ENCODE measurements at regions not wholly inside any gene's neighbourhood (a gene's known extent, or its start where the extent isn't known, plus 50 kb on each side); places are given as distances from the start of the nearest gene placed in this dataset.
"Not testable (repeated sequence)": the region's sequence is repeated elsewhere in the genome, so short reads cannot be mapped to it uniquely, and the experiment has no call there.

DNA sequence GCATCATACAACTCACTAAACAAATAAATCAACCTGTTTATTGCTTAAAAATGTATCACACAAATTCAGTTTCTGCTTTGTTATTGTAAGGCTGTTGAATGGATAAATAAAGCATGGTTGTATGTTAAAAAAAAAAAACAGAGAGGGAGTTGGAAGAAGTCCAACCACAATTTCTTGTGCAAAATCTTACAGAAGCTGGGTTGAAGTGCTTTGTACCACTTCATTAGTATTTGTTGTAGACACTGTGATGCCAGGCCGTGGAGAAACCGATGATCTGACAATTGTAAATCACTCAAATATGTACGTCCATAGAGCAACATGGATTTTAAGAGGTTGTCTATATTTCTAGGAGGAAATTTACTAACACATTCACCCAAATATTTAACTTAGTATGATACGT, 132.6 kb upstream of the MXRA5 start:
- H3K36me3 ChIP-seq (ENCODE audit: control insufficient read depth in 2 of 2, insufficient read depth in 1 of 2, low read length in 2 of 2), result no peaks in the 10 kb centered on the region
- H3K4me1 ChIP-seq (ENCODE audit: control insufficient read depth, insufficient read depth, low read length), result no peaks in the 10 kb centered on the region
- H3K4me3 ChIP-seq (ENCODE audit: low read depth, low read length), result no peak overlapping the region
- CTCF ChIA-PET, result no interaction called here
- POLR2A ChIA-PET, result no interaction called here
- H3K27ac ChIP-seq (ENCODE audit: extremely low read depth, low read depth, low read length), result no peak overlapping the region
- no peaks in the 10 kb centered on the region for H3K9me3 ChIP-seq (ENCODE audit: control insufficient read depth, insufficient read depth, low read depth, low read length)
- no peak for TF ChIP-seq ZNF561 (tag by site-specific recombination; IDR thresholded peaks at IDR 0.05; ENCODE audit: borderline replicate concordance)
- no peak for TF ChIP-seq KLF16 (tag by site-specific recombination; IDR thresholded peaks at IDR 0.05)
- TF ChIP-seq ZFHX2 (tag by site-specific recombination; conservative IDR thresholded peaks at IDR 0.05), result no peak

DNA sequence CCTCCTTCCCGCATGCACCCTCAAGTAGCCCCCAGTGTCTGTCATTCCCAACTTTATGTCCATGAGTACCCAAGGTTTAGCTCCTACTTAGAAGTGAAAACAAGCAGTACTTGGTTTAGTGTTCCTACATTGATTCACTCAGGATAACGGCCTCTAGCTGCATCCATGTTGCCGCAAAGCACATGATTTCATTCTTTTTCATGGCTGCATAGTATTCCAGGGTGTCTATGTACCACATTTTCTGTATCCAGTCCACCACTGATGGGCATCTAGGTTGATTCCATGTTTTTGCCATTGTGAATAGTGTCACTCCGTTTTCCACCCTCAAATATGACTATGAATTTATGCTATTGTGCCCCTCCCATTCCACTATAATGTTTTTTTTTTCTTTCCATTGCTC, 130.5 kb upstream of the MXRA5 start:
- Histone ChIP-seq H3K36me3 (ENCODE audit: control insufficient read depth in 2 of 2, insufficient read depth in 1 of 2, low read length in 2 of 2) (no peaks in the 10 kb centered on the region), H3K27ac (ENCODE audit: extremely low read depth, low read depth, low read length) (no peak overlapping the region), H3K4me1 (ENCODE audit: control insufficient read depth, insufficient read depth, low read length) (no peaks in the 10 kb centered on the region), H3K4me3 (ENCODE audit: low read depth, low read length) (no peak overlapping the region), H3K9me3 (ENCODE audit: control insufficient read depth, insufficient read depth, low read depth, low read length) (no peaks in the 10 kb centered on the region)
- POLR2A ChIA-PET, result no interaction called here
- TF ChIP-seq KLF10 (tag by site-specific recombination; IDR thresholded peaks at IDR 0.05), result no peak
- TF ChIP-seq ZNF146 (tag by site-specific recombination; IDR thresholded peaks at IDR 0.05), result peak; percentile 31; the same call in 1 of the 2 replicates
- CTCF ChIA-PET, result no interaction called here

DNA sequence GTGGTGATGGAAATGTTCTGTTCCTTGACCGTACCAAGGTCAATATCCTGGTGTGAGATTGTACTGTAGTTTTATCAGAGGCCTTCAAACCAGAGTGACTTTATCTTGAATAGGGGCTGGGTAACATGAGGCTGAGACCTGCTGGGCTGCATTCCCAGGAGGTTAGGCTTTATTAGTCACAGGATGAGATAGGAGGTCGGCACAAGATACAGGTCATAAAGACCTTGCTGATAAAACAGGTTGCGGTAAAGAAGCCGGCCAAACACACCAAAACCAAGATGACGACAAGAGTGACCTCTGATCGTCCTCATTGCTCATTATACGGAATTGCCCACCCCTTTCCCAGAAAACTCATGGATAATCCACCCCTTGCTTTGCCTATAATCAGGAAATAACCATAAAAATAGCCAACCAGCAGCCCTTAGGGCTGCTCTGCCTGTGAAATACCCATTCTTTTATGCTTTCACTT, 123.8 kb upstream of the MXRA5 start:
- H3K4me3 ChIP-seq (ENCODE audit: low read depth, low read length); H3K4me1 ChIP-seq (ENCODE audit: control insufficient read depth, insufficient read depth, low read length); POLR2A ChIA-PET; H3K36me3 ChIP-seq (ENCODE audit: control insufficient read depth in 2 of 2, insufficient read depth in 1 of 2, low read length in 2 of 2); CTCF ChIA-PET; H3K9me3 ChIP-seq (ENCODE audit: control insufficient read depth, insufficient read depth, low read depth, low read length); H3K27ac ChIP-seq (ENCODE audit: extremely low read depth, low read depth, low read length): not testable (repeated sequence)

DNA sequence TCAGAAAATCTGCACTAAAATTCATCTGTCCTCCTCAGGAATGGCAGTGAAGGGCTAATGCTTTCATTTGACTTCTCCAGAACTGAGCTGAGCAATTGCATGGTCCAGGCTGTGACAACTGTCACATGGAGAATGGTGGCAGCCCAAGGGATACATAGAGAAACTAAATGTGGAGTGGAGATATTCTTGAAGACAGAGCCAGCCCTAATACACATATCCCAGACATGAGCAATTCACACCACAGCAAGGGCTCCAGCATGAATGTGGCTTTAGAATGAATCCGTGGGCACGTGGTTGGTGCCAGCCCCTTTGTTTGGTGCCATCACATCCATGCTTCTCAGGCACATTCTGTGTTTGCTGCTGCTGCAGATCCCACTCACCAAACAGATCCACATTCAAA, 121.6 kb upstream of the MXRA5 start:
- POLR2A ChIA-PET, result no interaction called here
- Histone ChIP-seq H3K4me3 (ENCODE audit: low read depth, low read length) (no peak overlapping the region), H3K27ac (ENCODE audit: extremely low read depth, low read depth, low read length) (no peak overlapping the region), H3K36me3 (ENCODE audit: control insufficient read depth in 2 of 2, insufficient read depth in 1 of 2, low read length in 2 of 2) (no peaks in the 10 kb centered on the region), H3K9me3 (ENCODE audit: control insufficient read depth, insufficient read depth, low read depth, low read length) (no peaks in the 10 kb centered on the region), H3K4me1 (ENCODE audit: control insufficient read depth, insufficient read depth, low read length) (no peaks in the 10 kb centered on the region)
- CTCF ChIA-PET, result no interaction called here
- TF ChIP-seq, protein P1, sequence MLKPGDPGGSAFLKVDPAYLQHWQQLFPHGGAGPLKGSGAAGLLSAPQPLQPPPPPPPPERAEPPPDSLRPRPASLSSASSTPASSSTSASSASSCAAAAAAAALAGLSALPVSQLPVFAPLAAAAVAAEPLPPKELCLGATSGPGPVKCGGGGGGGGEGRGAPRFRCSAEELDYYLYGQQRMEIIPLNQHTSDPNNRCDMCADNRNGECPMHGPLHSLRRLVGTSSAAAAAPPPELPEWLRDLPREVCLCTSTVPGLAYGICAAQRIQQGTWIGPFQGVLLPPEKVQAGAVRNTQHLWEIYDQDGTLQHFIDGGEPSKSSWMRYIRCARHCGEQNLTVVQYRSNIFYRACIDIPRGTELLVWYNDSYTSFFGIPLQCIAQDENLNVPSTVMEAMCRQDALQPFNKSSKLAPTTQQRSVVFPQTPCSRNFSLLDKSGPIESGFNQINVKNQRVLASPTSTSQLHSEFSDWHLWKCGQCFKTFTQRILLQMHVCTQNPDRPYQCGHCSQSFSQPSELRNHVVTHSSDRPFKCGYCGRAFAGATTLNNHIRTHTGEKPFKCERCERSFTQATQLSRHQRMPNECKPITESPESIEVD (tag by site-specific recombination; IDR thresholded peaks at IDR 0.05), result no peak
- TF ChIP-seq ZBTB1 (tag by site-specific recombination; IDR thresholded peaks at IDR 0.05) (no peak), ZSCAN30 (tag by site-specific recombination; IDR thresholded peaks at IDR 0.05) (no peak), GLI4 (tag by site-specific recombination; IDR thresholded peaks at IDR 0.05) (no peak), ZNF133 (tag by site-specific recombination; IDR thresholded peaks at IDR 0.05) (no peak), ZNF223 (tag by site-specific recombination; IDR thresholded peaks at IDR 0.05) (no peak), FEZF1 (tag by site-specific recombination; IDR thresholded peaks at IDR 0.05) (no peak), ZXDB (tag by site-specific recombination; IDR thresholded peaks at IDR 0.05) (no peak)
- TF ChIP-seq, protein P2, sequence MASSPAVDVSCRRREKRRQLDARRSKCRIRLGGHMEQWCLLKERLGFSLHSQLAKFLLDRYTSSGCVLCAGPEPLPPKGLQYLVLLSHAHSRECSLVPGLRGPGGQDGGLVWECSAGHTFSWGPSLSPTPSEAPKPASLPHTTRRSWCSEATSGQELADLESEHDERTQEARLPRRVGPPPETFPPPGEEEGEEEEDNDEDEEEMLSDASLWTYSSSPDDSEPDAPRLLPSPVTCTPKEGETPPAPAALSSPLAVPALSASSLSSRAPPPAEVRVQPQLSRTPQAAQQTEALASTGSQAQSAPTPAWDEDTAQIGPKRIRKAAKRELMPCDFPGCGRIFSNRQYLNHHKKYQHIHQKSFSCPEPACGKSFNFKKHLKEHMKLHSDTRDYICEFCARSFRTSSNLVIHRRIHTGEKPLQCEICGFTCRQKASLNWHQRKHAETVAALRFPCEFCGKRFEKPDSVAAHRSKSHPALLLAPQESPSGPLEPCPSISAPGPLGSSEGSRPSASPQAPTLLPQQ (tag by site-specific recombination; IDR thresholded peaks at IDR 0.05), result no peak
- TF ChIP-seq, protein P3, sequence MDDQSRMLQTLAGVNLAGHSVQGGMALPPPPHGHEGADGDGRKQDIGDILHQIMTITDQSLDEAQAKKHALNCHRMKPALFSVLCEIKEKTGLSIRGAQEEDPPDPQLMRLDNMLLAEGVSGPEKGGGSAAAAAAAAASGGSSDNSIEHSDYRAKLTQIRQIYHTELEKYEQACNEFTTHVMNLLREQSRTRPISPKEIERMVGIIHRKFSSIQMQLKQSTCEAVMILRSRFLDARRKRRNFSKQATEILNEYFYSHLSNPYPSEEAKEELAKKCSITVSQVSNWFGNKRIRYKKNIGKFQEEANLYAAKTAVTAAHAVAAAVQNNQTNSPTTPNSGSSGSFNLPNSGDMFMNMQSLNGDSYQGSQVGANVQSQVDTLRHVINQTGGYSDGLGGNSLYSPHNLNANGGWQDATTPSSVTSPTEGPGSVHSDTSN (CRISPR knock-in tag; IDR thresholded peaks at IDR 0.05), result no peak
- TF ChIP-seq, protein P4, sequence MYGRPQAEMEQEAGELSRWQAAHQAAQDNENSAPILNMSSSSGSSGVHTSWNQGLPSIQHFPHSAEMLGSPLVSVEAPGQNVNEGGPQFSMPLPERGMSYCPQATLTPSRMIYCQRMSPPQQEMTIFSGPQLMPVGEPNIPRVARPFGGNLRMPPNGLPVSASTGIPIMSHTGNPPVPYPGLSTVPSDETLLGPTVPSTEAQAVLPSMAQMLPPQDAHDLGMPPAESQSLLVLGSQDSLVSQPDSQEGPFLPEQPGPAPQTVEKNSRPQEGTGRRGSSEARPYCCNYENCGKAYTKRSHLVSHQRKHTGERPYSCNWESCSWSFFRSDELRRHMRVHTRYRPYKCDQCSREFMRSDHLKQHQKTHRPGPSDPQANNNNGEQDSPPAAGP (tag by site-specific recombination; IDR thresholded peaks at IDR 0.05), result no peak
